ENCODE measurements at regions not wholly inside any gene's neighbourhood (a gene's known extent, or its start where the extent isn't known, plus 50 kb on each side); places are given as distances from the start of the nearest gene placed in this dataset.

DNA sequence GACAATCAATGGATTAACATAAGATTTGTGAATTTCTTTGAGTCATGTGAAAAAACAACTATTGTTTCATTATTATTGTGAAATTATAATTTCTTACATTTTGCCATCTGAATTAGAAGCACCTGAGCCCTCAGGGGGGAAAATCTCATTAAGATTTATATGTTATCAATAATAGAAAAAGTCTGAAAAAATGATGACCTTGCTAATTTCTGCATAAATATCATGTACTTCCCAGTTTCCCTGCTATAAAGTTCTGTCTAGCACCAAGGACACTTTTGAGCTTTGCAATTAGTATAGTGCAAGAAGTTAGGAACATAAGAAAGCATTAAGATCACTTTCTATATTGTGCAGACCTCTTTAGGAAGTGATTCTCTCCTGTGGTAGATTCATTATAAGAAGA, 488.3 kb upstream of the TUSC1 start:
- Histone ChIP-seq H3K4me1 (ENCODE audit: insufficient read depth, low read length, poor library complexity, severe bottlenecking) (no peaks in the 10 kb centered on the region), H3K79me2 (ENCODE audit: insufficient read depth, low read length) (no peaks in the 10 kb centered on the region), H3K4me3 (ENCODE audit: low read length, poor library complexity, severe bottlenecking) (no peak overlapping the region), H3K9me2 (replicated peaks; ENCODE audit: low read depth, low read length) (no peaks in the 10 kb centered on the region), H3K4me2 (ENCODE audit: low read depth, low read length, poor library complexity, severe bottlenecking) (no peak overlapping the region), H4K20me1 (ENCODE audit: insufficient read depth, low read length, poor library complexity, severe bottlenecking) (no peaks in the 10 kb centered on the region), H3K9me3 (ENCODE audit: insufficient read depth, low read depth, low read length) (no peaks in the 10 kb centered on the region), H3K9ac (ENCODE audit: low read depth, low read length, poor library complexity, severe bottlenecking) (no peak overlapping the region), H3F3A (ENCODE audit: low read depth) (no peaks in the 10 kb centered on the region), H3K36me3 (ENCODE audit: insufficient read depth, low read length) (no peaks in the 10 kb centered on the region), H2AFZ (ENCODE audit: low read length) (no peak overlapping the region), H3K27me3 (ENCODE audit: insufficient read depth, low read length, poor library complexity, severe bottlenecking) (no peaks in the 10 kb centered on the region)
- TF ChIP-seq EZH2phosphoT487 (IDR thresholded peaks at IDR 0.05; ENCODE audit: borderline replicate concordance) (no peak), CTCF (conservative IDR thresholded peaks at IDR 0.05; ENCODE audit: low read length) (no peak)

- H3F3A ChIP-seq (ENCODE audit: low read depth) = no peaks in the 10 kb centered on the region
- H3K4me2 ChIP-seq (ENCODE audit: low read depth, low read length, poor library complexity, severe bottlenecking) = no peak overlapping the region
- H3K27me3 ChIP-seq (ENCODE audit: insufficient read depth, low read length, poor library complexity, severe bottlenecking) = no peaks in the 10 kb centered on the region
- no peaks in the 10 kb centered on the region for H3K36me3 ChIP-seq (ENCODE audit: insufficient read depth, low read length)
- no peaks in the 10 kb centered on the region for H3K79me2 ChIP-seq (ENCODE audit: insufficient read depth, low read length)
- no peak overlapping the region for H2AFZ ChIP-seq (ENCODE audit: low read length)
- no peak for TF ChIP-seq CTCF (conservative IDR thresholded peaks at IDR 0.05; ENCODE audit: low read length)
- TF ChIP-seq EZH2phosphoT487 (IDR thresholded peaks at IDR 0.05; ENCODE audit: borderline replicate concordance) = no peak
- no peaks in the 10 kb centered on the region for H3K4me1 ChIP-seq (ENCODE audit: insufficient read depth, low read length, poor library complexity, severe bottlenecking)
- H3K9me2 ChIP-seq (replicated peaks; ENCODE audit: low read depth, low read length) = no peaks in the 10 kb centered on the region
- no peak overlapping the region for H3K9ac ChIP-seq (ENCODE audit: low read depth, low read length, poor library complexity, severe bottlenecking)
- no peak overlapping the region for H3K4me3 ChIP-seq (ENCODE audit: low read length, poor library complexity, severe bottlenecking)
- no peaks in the 10 kb centered on the region for H4K20me1 ChIP-seq (ENCODE audit: insufficient read depth, low read length, poor library complexity, severe bottlenecking)
- H3K9me3 ChIP-seq (ENCODE audit: insufficient read depth, low read depth, low read length) = no peaks in the 10 kb centered on the region
Observed at GRCh38 chr9:26165426-26165825, 487.2 kb upstream of the TUSC1 start.

DNA sequence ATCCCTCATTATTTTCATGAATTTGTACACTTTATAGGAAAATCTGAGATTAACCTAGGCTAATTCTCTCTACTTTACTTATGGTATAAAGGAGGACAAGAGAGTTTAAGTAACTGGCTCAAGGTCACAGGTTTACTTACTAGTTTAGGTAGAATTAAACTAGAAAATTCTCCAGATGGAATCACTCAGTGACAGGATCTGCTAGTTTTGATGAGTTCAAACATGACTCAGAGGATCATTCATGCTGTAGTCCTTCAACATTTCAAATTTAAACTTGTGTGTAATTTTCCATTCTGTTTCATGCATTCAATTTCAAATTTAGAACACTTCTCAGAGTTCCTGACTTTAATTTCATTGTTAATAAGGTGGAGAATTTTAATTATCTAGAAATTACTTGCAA, 485.7 kb upstream of the TUSC1 start:
- no peak overlapping the region for H2AFZ ChIP-seq (ENCODE audit: low read length)
- H3K4me3 ChIP-seq (ENCODE audit: low read length, poor library complexity, severe bottlenecking) = no peak overlapping the region
- no peaks in the 10 kb centered on the region for H3K27me3 ChIP-seq (ENCODE audit: insufficient read depth, low read length, poor library complexity, severe bottlenecking)
- H3K9me3 ChIP-seq (ENCODE audit: insufficient read depth, low read depth, low read length) = no peaks in the 10 kb centered on the region
- no peaks in the 10 kb centered on the region for H4K20me1 ChIP-seq (ENCODE audit: insufficient read depth, low read length, poor library complexity, severe bottlenecking)
- no peaks in the 10 kb centered on the region for H3K79me2 ChIP-seq (ENCODE audit: insufficient read depth, low read length)
- H3K4me2 ChIP-seq (ENCODE audit: low read depth, low read length, poor library complexity, severe bottlenecking) = no peak overlapping the region
- no peaks in the 10 kb centered on the region for H3K4me1 ChIP-seq (ENCODE audit: insufficient read depth, low read length, poor library complexity, severe bottlenecking)
- H3K9ac ChIP-seq (ENCODE audit: low read depth, low read length, poor library complexity, severe bottlenecking) = no peak overlapping the region
- H3F3A ChIP-seq (ENCODE audit: low read depth) = no peaks in the 10 kb centered on the region
- no peaks in the 10 kb centered on the region for H3K36me3 ChIP-seq (ENCODE audit: insufficient read depth, low read length)
- no peaks in the 10 kb centered on the region for H3K9me2 ChIP-seq (replicated peaks; ENCODE audit: low read depth, low read length)
- TF ChIP-seq CTCF (conservative IDR thresholded peaks at IDR 0.05; ENCODE audit: low read length) (no peak), EZH2phosphoT487 (IDR thresholded peaks at IDR 0.05; ENCODE audit: borderline replicate concordance) (no peak)
